ENCODE measurements at regions not wholly inside any gene's neighbourhood (a gene's known extent, or its start where the extent isn't known, plus 50 kb on each side); places are given as distances from the start of the nearest gene placed in this dataset.

DNA sequence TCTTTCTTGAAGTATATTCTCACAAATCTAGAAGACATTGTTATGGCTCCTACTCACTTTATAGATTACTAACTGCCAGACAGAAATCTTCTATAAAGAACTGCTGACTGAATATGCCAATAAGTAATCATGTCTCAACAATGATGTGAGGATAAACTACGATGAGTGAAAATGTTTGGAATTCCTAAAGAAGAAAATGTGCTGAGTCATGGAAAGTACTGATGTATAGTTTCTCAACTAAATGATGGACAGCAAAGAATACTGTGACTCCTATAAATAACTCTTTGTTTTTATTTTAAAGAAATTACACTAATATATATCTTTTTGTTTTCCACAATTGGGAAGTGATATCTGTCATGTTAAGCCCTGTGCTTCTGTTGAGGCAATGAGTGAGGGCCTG lies 232.9 kb downstream of the LNPK start:
- TF ChIP-seq JUND (IDR thresholded peaks at IDR 0.05) (no peak), EGR1 (IDR thresholded peaks at IDR 0.05; ENCODE audit: low read depth) (no peak)
- TF ChIP-seq, protein P1, sequence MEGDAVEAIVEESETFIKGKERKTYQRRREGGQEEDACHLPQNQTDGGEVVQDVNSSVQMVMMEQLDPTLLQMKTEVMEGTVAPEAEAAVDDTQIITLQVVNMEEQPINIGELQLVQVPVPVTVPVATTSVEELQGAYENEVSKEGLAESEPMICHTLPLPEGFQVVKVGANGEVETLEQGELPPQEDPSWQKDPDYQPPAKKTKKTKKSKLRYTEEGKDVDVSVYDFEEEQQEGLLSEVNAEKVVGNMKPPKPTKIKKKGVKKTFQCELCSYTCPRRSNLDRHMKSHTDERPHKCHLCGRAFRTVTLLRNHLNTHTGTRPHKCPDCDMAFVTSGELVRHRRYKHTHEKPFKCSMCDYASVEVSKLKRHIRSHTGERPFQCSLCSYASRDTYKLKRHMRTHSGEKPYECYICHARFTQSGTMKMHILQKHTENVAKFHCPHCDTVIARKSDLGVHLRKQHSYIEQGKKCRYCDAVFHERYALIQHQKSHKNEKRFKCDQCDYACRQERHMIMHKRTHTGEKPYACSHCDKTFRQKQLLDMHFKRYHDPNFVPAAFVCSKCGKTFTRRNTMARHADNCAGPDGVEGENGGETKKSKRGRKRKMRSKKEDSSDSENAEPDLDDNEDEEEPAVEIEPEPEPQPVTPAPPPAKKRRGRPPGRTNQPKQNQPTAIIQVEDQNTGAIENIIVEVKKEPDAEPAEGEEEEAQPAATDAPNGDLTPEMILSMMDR (IDR thresholded peaks at IDR 0.05 in 2 of 3, conservative IDR thresholded peaks at IDR 0.05 in 1 of 3; ENCODE audit: borderline replicate concordance in 1 of 3, insufficient read depth in 1 of 3, low read depth in 2 of 3, low read length in 2 of 3): no peak
